ENCODE measurements at regions not wholly inside any gene's neighbourhood (a gene's known extent, or its start where the extent isn't known, plus 50 kb on each side); places are given as distances from the start of the nearest gene placed in this dataset.

GRCh38 chr5:85663708-85664031 is 954.1 kb upstream of the COX7C start:
- H3K9ac ChIP-seq (ENCODE audit: low read depth, low read length): no peak overlapping the region
- no peaks in the 10 kb centered on the region for H3K9me3 ChIP-seq (ENCODE audit: control insufficient read depth, insufficient read depth, low read length)

DNA sequence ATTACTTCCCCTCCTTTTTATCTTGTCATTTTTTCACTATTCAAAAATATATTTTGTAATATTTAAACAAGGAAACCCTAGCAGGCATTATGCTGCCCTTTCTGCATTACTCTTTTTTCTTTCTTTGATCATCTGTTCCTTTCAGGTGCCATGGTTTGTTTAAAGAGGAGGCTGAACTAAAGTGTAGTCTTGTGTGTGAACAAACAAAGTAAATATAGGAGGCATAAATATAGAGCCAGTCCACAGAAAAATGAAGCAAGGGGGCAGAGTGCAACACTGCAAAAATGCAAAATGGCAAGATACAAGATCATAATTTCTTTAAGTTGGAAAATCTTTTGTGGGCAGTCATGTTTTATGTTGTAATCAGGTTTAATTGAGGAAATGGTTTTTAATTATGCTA is 947.3 kb upstream of the COX7C start:
- Histone ChIP-seq H3K9me3 (ENCODE audit: control insufficient read depth, insufficient read depth, low read length) (no peaks in the 10 kb centered on the region), H3K27me3 (ENCODE audit: control insufficient read depth, insufficient read depth, low read length) (no peaks in the 10 kb centered on the region), H3K36me3 (ENCODE audit: control insufficient read depth, insufficient read depth, low read length) (no peaks in the 10 kb centered on the region), H3K4me1 (ENCODE audit: control insufficient read depth, insufficient read depth, low read length) (no peaks in the 10 kb centered on the region), H3K4me3 (ENCODE audit: low read depth, low read length) (no peak overlapping the region), H3K9ac (ENCODE audit: low read depth, low read length) (no peak overlapping the region)

More at GRCh38 chr5:85663708-85664031, 954.1 kb upstream of the COX7C start:
- H3K27me3 ChIP-seq (ENCODE audit: control insufficient read depth, insufficient read depth, low read length): no peaks in the 10 kb centered on the region
- H3K36me3 ChIP-seq (ENCODE audit: control insufficient read depth, insufficient read depth, low read length): no peaks in the 10 kb centered on the region
- H3K4me3 ChIP-seq (ENCODE audit: low read depth, low read length): no peak overlapping the region
- peaks cover 2% of the 10 kb centered on the region for H3K4me1 ChIP-seq (ENCODE audit: control insufficient read depth, insufficient read depth, low read length)

- Histone ChIP-seq H3K4me1 (ENCODE audit: control insufficient read depth, insufficient read depth, low read length) (no peaks in the 10 kb centered on the region), H3K27me3 (ENCODE audit: control insufficient read depth, insufficient read depth, low read length) (no peaks in the 10 kb centered on the region), H3K36me3 (ENCODE audit: control insufficient read depth, insufficient read depth, low read length) (no peaks in the 10 kb centered on the region), H3K4me3 (ENCODE audit: low read depth, low read length) (no peak overlapping the region), H3K9ac (ENCODE audit: low read depth, low read length) (no peak overlapping the region), H3K9me3 (ENCODE audit: control insufficient read depth, insufficient read depth, low read length) (no peaks in the 10 kb centered on the region)
These were observed 946.3 kb upstream of the COX7C start for GRCh38 chr5:85671223-85671970.

GRCh38 chr5:85681871-85682270 is 935.9 kb upstream of the COX7C start:
- H3K9ac ChIP-seq (ENCODE audit: low read depth, low read length): no peak overlapping the region
- H3K27me3 ChIP-seq (ENCODE audit: control insufficient read depth, insufficient read depth, low read length): no peaks in the 10 kb centered on the region
- H3K4me3 ChIP-seq (ENCODE audit: low read depth, low read length): no peak overlapping the region
- H3K36me3 ChIP-seq (ENCODE audit: control insufficient read depth, insufficient read depth, low read length): no peaks in the 10 kb centered on the region
- H3K4me1 ChIP-seq (ENCODE audit: control insufficient read depth, insufficient read depth, low read length): peaks cover 3% of the 10 kb centered on the region
- H3K9me3 ChIP-seq (ENCODE audit: control insufficient read depth, insufficient read depth, low read length): no peaks in the 10 kb centered on the region

DNA sequence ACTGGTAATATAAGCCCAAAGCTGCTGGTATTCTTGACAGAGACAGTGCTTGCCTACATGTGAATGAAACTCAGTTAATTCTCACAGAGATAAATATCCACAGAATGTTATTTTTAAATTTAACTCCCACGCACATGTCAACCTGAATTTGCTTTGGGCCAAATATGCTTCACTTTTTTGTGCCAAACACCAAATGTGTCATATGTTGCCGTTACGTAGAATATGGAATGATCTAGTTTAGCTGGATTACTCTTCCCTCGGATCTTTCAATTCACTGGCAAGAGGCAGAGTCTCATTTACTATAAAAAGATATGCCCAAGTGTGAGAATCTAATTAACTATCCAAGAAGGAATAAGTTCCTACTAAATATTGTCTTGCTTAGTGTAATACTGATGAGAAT is 933.4 kb upstream of the COX7C start:
- H3K27me3 ChIP-seq (ENCODE audit: control insufficient read depth, insufficient read depth, low read length): no peaks in the 10 kb centered on the region
- H3K4me1 ChIP-seq (ENCODE audit: control insufficient read depth, insufficient read depth, low read length): peaks cover 3% of the 10 kb centered on the region
- H3K4me3 ChIP-seq (ENCODE audit: low read depth, low read length): no peak overlapping the region
- no peaks in the 10 kb centered on the region for H3K36me3 ChIP-seq (ENCODE audit: control insufficient read depth, insufficient read depth, low read length)
- no peak overlapping the region for H3K9ac ChIP-seq (ENCODE audit: low read depth, low read length)
- no peaks in the 10 kb centered on the region for H3K9me3 ChIP-seq (ENCODE audit: control insufficient read depth, insufficient read depth, low read length)

DNA sequence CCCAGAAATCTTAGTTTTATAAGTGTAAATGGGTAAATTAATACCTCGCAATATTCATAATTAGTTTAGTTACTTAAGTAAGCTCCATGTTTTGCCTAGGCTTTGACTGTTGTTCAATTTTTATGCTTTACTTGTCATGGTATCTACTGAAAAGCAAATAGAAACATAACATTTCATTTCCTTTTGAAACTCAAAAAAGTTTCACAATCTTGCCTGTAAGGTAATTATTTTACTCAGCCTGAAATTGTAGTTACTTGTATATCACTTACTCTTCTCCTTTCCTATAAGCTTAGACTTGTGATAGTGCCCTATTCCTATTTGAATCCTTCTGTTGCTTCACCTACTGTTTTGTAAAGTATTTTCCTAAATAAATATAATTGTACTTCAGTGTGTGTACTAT is 914.4 kb upstream of the COX7C start:
- H3K4me1 ChIP-seq (ENCODE audit: control insufficient read depth, insufficient read depth, low read length): no peaks in the 10 kb centered on the region
- no peak overlapping the region for H3K4me3 ChIP-seq (ENCODE audit: low read depth, low read length)

DNA sequence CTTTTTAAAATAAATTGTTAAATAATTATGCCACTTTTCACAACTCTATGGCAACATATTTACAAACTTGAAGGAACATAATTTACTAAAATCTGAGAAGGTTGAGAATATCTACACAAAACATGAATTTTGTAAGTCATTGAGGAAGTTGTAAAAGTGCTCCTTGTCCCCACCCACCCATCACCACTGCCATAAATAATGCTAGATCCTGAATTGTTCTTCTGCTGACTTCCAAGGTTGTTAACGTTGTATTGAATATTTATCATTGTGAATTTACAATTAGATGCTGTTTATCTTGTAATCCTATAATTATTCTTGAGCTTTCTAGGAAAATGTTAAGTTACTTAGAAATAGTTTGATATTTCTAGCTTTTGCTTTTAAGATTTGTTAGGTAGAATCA is 908.0 kb upstream of the COX7C start:
- no peaks in the 10 kb centered on the region for H3K9me3 ChIP-seq (ENCODE audit: control insufficient read depth, insufficient read depth, low read length)
- no peak overlapping the region for H3K4me3 ChIP-seq (ENCODE audit: low read depth, low read length)
- H3K4me1 ChIP-seq (ENCODE audit: control insufficient read depth, insufficient read depth, low read length): no peaks in the 10 kb centered on the region
- H3K9ac ChIP-seq (ENCODE audit: low read depth, low read length): no peak overlapping the region
- no peaks in the 10 kb centered on the region for H3K27me3 ChIP-seq (ENCODE audit: control insufficient read depth, insufficient read depth, low read length)
- no peaks in the 10 kb centered on the region for H3K36me3 ChIP-seq (ENCODE audit: control insufficient read depth, insufficient read depth, low read length)

More for the DNA sequence above, 914.4 kb upstream of the COX7C start:
- Histone ChIP-seq H3K36me3 (ENCODE audit: control insufficient read depth, insufficient read depth, low read length) (no peaks in the 10 kb centered on the region), H3K27me3 (ENCODE audit: control insufficient read depth, insufficient read depth, low read length) (no peaks in the 10 kb centered on the region), H3K9me3 (ENCODE audit: control insufficient read depth, insufficient read depth, low read length) (no peaks in the 10 kb centered on the region), H3K9ac (ENCODE audit: low read depth, low read length) (no peak overlapping the region)

DNA sequence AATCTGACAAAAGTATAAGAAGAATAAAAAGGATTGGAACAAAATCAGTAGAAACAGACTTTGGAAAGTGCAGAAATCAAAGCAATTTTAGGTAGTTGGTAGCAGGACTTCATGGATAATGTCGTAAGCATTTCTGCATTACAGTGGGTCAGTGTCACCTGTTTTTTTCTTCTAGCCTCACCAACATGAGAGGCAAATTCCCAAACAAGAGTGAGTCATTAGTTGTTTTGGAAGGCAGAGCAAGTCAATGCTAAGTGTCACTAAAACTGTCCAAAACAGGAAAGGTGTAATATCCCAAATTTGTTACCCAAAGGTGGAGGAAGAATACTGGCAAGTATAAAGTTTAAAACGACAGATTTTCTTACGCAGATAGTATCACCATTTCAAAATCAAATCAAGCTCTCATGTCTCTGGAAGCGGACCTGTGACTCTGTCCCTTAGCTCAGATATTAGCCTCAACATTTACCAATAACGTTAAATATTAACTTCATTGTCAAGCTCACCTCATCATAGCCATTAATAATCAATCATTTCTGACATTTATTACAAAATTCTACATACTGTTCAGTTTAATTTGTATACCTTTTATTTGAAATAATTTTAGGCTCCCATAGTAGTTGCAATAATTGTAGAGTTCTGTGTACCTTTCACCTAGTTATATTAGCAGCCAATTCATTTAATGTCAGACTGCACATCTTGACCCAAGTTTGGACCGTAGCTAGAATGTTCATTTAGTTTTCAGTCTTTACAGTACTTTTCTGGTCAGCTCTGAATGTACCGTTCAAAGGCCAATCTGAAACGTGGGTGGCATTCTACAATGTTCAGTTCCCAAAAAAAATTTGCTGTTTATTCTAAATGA is 901.2 kb upstream of the COX7C start:
- Histone ChIP-seq H3K9me3 (ENCODE audit: control insufficient read depth, insufficient read depth, low read length) (no peaks in the 10 kb centered on the region), H3K36me3 (ENCODE audit: control insufficient read depth, insufficient read depth, low read length) (no peaks in the 10 kb centered on the region), H3K9ac (ENCODE audit: low read depth, low read length) (no peak overlapping the region), H3K4me3 (ENCODE audit: low read depth, low read length) (no peak overlapping the region), H3K27me3 (ENCODE audit: control insufficient read depth, insufficient read depth, low read length) (no peaks in the 10 kb centered on the region), H3K4me1 (ENCODE audit: control insufficient read depth, insufficient read depth, low read length) (no peaks in the 10 kb centered on the region)

GRCh38 chr5:85717203-85717563 is 900.6 kb upstream of the COX7C start:
- Histone ChIP-seq H3K4me3 (ENCODE audit: low read depth, low read length) (no peak overlapping the region), H3K36me3 (ENCODE audit: control insufficient read depth, insufficient read depth, low read length) (no peaks in the 10 kb centered on the region), H3K4me1 (ENCODE audit: control insufficient read depth, insufficient read depth, low read length) (no peaks in the 10 kb centered on the region), H3K9ac (ENCODE audit: low read depth, low read length) (no peak overlapping the region), H3K9me3 (ENCODE audit: control insufficient read depth, insufficient read depth, low read length) (no peaks in the 10 kb centered on the region), H3K27me3 (ENCODE audit: control insufficient read depth, insufficient read depth, low read length) (no peaks in the 10 kb centered on the region)

DNA sequence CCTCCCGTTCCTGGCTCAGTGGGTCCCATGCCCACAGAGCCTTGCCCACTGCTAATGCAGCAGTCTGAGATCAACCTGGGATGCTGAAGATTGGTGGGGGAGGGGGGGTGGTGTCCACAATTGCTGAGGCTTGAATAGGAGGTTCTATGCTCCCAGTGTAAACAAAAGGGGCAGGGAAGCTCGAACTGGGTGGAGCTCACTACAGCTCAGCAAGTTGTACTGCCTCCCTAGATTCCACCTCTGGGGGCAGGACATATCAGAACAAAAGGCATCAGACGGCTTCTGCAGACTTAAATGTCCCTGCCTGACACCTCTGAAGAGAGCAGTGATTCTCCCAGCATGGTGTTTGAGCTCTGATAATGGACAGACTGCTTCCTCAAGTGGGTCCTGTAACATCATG is 885.6 kb upstream of the COX7C start:
- Histone ChIP-seq H3K36me3 (ENCODE audit: control insufficient read depth, insufficient read depth, low read length) (no peaks in the 10 kb centered on the region), H3K9ac (ENCODE audit: low read depth, low read length) (no peak overlapping the region), H3K9me3 (ENCODE audit: control insufficient read depth, insufficient read depth, low read length) (no peaks in the 10 kb centered on the region), H3K4me1 (ENCODE audit: control insufficient read depth, insufficient read depth, low read length) (no peaks in the 10 kb centered on the region), H3K4me3 (ENCODE audit: low read depth, low read length) (no peak overlapping the region), H3K27me3 (ENCODE audit: control insufficient read depth, insufficient read depth, low read length) (no peaks in the 10 kb centered on the region)

DNA sequence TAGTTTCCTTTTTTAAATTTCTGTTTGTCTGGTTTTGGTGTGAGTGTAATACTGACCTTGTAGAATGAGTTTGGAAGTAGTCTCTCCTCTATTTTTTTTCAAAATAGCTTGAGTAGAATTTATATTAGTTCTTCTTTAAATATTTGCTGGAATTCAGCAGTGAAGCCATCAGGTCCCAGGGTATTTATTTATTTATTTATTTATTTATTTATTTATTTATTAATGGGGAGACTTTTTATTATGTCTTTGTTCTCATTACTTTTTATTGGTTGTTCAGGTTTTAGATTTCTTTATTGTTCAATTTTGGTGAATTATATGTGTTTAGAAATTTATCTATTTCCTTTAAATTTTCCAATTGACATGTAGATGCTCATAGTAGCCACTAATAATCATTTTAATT is 875.8 kb upstream of the COX7C start:
- no peaks in the 10 kb centered on the region for H3K9me3 ChIP-seq (ENCODE audit: control insufficient read depth, insufficient read depth, low read length)

GRCh38 chr5:85760519-85760918 is 857.2 kb upstream of the COX7C start:
- Histone ChIP-seq H3K4me1 (ENCODE audit: control insufficient read depth, insufficient read depth, low read length) (no peaks in the 10 kb centered on the region), H3K9me3 (ENCODE audit: control insufficient read depth, insufficient read depth, low read length) (no peaks in the 10 kb centered on the region), H3K4me3 (ENCODE audit: low read depth, low read length) (no peak overlapping the region), H3K9ac (ENCODE audit: low read depth, low read length) (no peak overlapping the region), H3K36me3 (ENCODE audit: control insufficient read depth, insufficient read depth, low read length) (no peaks in the 10 kb centered on the region), H3K27me3 (ENCODE audit: control insufficient read depth, insufficient read depth, low read length) (no peaks in the 10 kb centered on the region)

More for the DNA sequence above, 875.8 kb upstream of the COX7C start:
- H3K9ac ChIP-seq (ENCODE audit: low read depth, low read length): no peak overlapping the region
- H3K27me3 ChIP-seq (ENCODE audit: control insufficient read depth, insufficient read depth, low read length): no peaks in the 10 kb centered on the region
- no peaks in the 10 kb centered on the region for H3K36me3 ChIP-seq (ENCODE audit: control insufficient read depth, insufficient read depth, low read length)
- H3K4me1 ChIP-seq (ENCODE audit: control insufficient read depth, insufficient read depth, low read length): no peaks in the 10 kb centered on the region
- H3K4me3 ChIP-seq (ENCODE audit: low read depth, low read length): no peak overlapping the region
